ENCODE measurements at regions not wholly inside any gene's neighbourhood (a gene's known extent, or its start where the extent isn't known, plus 50 kb on each side); places are given as distances from the start of the nearest gene placed in this dataset.

DNA sequence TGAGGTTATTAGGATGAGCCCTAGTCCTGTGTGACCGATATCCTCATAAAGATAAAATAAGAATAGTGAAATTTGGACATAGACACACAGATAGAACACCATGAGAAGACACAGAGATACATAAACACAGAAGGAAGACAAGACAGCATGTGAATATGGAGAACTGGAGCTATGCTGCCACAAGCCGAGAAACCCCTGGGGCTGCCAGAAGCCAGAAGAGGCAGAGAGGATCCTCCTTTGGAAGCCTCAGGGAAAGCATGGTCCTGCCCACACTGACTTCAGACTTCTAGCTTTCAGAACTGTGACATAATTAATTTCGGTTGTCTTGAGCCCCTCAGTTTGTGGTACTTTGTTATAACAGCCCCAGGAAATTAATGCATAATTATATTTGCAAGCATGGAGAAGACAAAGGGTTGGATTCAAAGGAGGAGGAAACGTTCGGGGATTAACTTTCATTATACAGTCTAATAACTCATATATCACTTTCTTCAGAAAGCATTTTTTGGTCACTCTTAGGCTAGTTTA lies 1501.8 kb upstream of the FLRT2 start:
- Mint-ChIP-seq H3K4me3 (no peak overlapping the region), H3K27me3 (no peaks in the 10 kb centered on the region), H3K36me3 (ENCODE audit: low read depth) (no peaks in the 10 kb centered on the region), H3K27ac (no peak overlapping the region), H3K9me3 (peaks cover 9% of the 10 kb centered on the region), H3K4me1 (no peaks in the 10 kb centered on the region)
- DNase-seq: no peak
- intact Hi-C loops (cut with micrococcal nuclease): no loop called here

DNA sequence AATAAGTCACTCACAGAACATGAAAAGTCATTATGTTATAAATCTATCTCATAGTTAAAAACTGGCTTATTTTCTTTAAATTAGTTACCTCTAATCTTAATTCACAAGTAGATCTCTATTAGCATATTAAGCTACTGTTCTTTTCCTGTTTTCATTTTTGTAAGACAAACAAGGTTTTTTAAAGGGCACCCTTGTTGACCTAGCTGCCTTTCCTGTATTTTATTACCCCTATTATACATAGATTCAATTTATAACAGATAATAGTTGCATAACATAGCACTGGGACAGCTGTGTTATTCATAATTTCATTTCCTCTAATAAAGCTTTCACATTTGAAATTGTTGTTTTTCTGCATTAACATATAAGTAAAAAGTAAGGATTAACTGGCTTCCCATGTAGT lies 1500.7 kb upstream of the FLRT2 start:
- DNase-seq: no peak
- H3K4me1 Mint-ChIP-seq: no peaks in the 10 kb centered on the region
- intact Hi-C loops (cut with micrococcal nuclease): no loop called here
- H3K9me3 Mint-ChIP-seq: no peaks in the 10 kb centered on the region
- no peak overlapping the region for H3K4me3 Mint-ChIP-seq
- no peak overlapping the region for H3K27ac Mint-ChIP-seq
- no peaks in the 10 kb centered on the region for H3K36me3 Mint-ChIP-seq (ENCODE audit: low read depth)
- no peaks in the 10 kb centered on the region for H3K27me3 Mint-ChIP-seq

GRCh38 chr14:84029720-84030119 lies 1500.2 kb upstream of the FLRT2 start:
- H3K4me3 Mint-ChIP-seq: no peak overlapping the region
- no peaks in the 10 kb centered on the region for H3K27me3 Mint-ChIP-seq
- H3K4me1 Mint-ChIP-seq: no peaks in the 10 kb centered on the region
- no peak overlapping the region for H3K27ac Mint-ChIP-seq
- intact Hi-C loops (cut with micrococcal nuclease): no loop called here
- H3K36me3 Mint-ChIP-seq (ENCODE audit: low read depth): no peaks in the 10 kb centered on the region
- no peaks in the 10 kb centered on the region for H3K9me3 Mint-ChIP-seq
- no peak for DNase-seq

GRCh38 chr14:84036840-84037239 lies 1493.1 kb upstream of the FLRT2 start:
- Mint-ChIP-seq H3K27me3 (no peaks in the 10 kb centered on the region), H3K4me1 (no peaks in the 10 kb centered on the region), H3K9me3 (peaks cover 11% of the 10 kb centered on the region), H3K27ac (no peak overlapping the region), H3K4me3 (no peak overlapping the region), H3K36me3 (ENCODE audit: low read depth) (no peaks in the 10 kb centered on the region)
- intact Hi-C loops (cut with micrococcal nuclease): no loop called here
- no peak for DNase-seq

GRCh38 chr14:84037593-84037992 lies 1492.4 kb upstream of the FLRT2 start:
- intact Hi-C loops (cut with micrococcal nuclease): no loop called here
- H3K4me3 Mint-ChIP-seq: no peak overlapping the region
- H3K27me3 Mint-ChIP-seq: no peaks in the 10 kb centered on the region

GRCh38 chr14:84040101-84040500 lies 1489.8 kb upstream of the FLRT2 start:
- DNase-seq: no peak
- H3K36me3 Mint-ChIP-seq (ENCODE audit: low read depth): no peaks in the 10 kb centered on the region
- peaks cover 11% of the 10 kb centered on the region for H3K9me3 Mint-ChIP-seq
- no peak overlapping the region for H3K27ac Mint-ChIP-seq
- intact Hi-C loops (cut with micrococcal nuclease): no loop called here
- no peaks in the 10 kb centered on the region for H3K27me3 Mint-ChIP-seq
- H3K4me1 Mint-ChIP-seq: no peaks in the 10 kb centered on the region
- no peak overlapping the region for H3K4me3 Mint-ChIP-seq

More at GRCh38 chr14:84037593-84037992, 1492.4 kb upstream of the FLRT2 start:
- H3K36me3 Mint-ChIP-seq (ENCODE audit: low read depth): no peaks in the 10 kb centered on the region
- DNase-seq: no peak
- no peak overlapping the region for H3K27ac Mint-ChIP-seq
- H3K4me1 Mint-ChIP-seq: no peaks in the 10 kb centered on the region
- peaks cover 11% of the 10 kb centered on the region for H3K9me3 Mint-ChIP-seq

- no peak overlapping the region for H3K4me3 Mint-ChIP-seq
- intact Hi-C loops (cut with micrococcal nuclease): no loop called here
Observed at GRCh38 chr14:84041421-84041820, 1488.5 kb upstream of the FLRT2 start.

GRCh38 chr14:84042992-84043391 lies 1487.0 kb upstream of the FLRT2 start:
- DNase-seq: no peak
- Mint-ChIP-seq H3K27ac (no peak overlapping the region), H3K4me1 (no peaks in the 10 kb centered on the region), H3K9me3 (peaks cover 4% of the 10 kb centered on the region), H3K27me3 (no peaks in the 10 kb centered on the region), H3K36me3 (ENCODE audit: low read depth) (no peaks in the 10 kb centered on the region), H3K4me3 (no peak overlapping the region)
- intact Hi-C loops (cut with micrococcal nuclease): no loop called here

More at GRCh38 chr14:84041421-84041820, 1488.5 kb upstream of the FLRT2 start:
- Mint-ChIP-seq H3K36me3 (ENCODE audit: low read depth) (no peaks in the 10 kb centered on the region), H3K9me3 (peaks cover 11% of the 10 kb centered on the region), H3K27me3 (no peaks in the 10 kb centered on the region), H3K4me1 (no peaks in the 10 kb centered on the region), H3K27ac (no peak overlapping the region)
- no peak for DNase-seq

GRCh38 chr14:84064316-84065125 lies 1465.4 kb upstream of the FLRT2 start:
- H3K4me3 Mint-ChIP-seq: no peak overlapping the region
- no peaks in the 10 kb centered on the region for H3K36me3 Mint-ChIP-seq (ENCODE audit: low read depth)
- peaks cover 3% of the 10 kb centered on the region for H3K9me3 Mint-ChIP-seq
- H3K4me1 Mint-ChIP-seq: no peaks in the 10 kb centered on the region
- intact Hi-C loops (cut with micrococcal nuclease): no loop called here
- no peak for DNase-seq
- no peak overlapping the region for H3K27ac Mint-ChIP-seq
- no peaks in the 10 kb centered on the region for H3K27me3 Mint-ChIP-seq

DNA sequence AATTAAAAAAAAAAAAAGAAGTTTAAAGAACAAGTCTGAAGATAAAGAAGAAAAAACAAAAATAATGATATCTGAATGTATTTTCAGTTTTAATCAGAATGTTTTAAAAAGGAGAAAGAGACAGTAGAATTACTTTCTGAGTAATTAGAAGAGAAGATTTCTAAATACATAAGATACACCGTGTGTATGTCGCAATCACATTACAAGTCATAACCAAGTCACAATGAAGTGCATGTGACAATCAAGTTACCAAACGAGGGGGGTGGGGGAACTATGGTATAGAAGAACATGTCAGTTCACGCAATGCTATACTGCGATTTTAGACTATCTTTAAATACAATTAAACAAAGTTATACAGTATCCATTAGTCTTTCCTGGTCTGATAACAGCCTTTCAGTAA lies 1464.1 kb upstream of the FLRT2 start:
- H3K27ac Mint-ChIP-seq: no peak overlapping the region
- no peaks in the 10 kb centered on the region for H3K36me3 Mint-ChIP-seq (ENCODE audit: low read depth)
- peaks cover 3% of the 10 kb centered on the region for H3K9me3 Mint-ChIP-seq
- DNase-seq: no peak
- H3K4me3 Mint-ChIP-seq: no peak overlapping the region
- H3K4me1 Mint-ChIP-seq: no peaks in the 10 kb centered on the region
- intact Hi-C loops (cut with micrococcal nuclease): no loop called here
- no peaks in the 10 kb centered on the region for H3K27me3 Mint-ChIP-seq

DNA sequence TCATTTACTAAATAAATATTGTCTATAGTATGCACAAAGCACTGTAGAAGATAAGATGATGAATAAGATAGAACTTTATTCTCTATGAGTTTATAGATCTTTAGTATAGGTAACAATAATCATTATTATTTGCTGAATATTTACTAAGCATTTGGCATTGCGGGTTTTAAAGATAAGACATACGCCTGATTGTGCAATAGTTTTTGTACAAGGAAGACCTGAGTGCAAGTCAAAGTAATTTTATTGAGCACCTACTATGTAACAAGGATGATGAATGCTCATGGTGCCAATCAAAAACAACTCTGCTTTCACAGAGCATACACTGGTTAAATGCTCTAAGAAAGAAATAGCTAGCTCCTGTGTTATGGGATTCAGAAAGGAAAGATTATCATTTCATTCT lies 1461.7 kb upstream of the FLRT2 start:
- no peaks in the 10 kb centered on the region for H3K36me3 Mint-ChIP-seq (ENCODE audit: low read depth)
- DNase-seq: no peak
- H3K4me3 Mint-ChIP-seq: no peak overlapping the region
- no peaks in the 10 kb centered on the region for H3K27me3 Mint-ChIP-seq
- H3K27ac Mint-ChIP-seq: no peak overlapping the region
- peaks cover 3% of the 10 kb centered on the region for H3K9me3 Mint-ChIP-seq
- H3K4me1 Mint-ChIP-seq: no peaks in the 10 kb centered on the region
- intact Hi-C loops (cut with micrococcal nuclease): no loop called here

DNA sequence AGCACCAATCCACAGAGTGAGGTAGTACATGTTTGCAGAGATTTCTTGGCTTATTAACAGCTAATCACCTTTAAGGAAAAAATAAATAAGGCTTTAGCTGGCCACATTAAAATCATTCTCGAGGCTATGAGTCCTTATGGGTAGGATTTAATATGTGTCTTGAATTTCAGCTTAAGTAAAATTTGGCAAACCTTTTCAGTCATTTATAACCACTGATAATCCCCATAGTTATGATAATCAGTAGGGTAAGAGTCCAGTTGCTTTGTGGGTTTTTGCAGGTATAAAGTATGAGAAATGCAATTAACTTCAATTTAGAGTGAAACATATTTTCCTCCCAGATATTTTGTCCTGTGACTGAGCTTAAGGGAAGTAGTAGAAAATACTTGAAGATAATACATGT lies 1458.9 kb upstream of the FLRT2 start:
- no peaks in the 10 kb centered on the region for H3K27me3 Mint-ChIP-seq
- peaks cover 6% of the 10 kb centered on the region for H3K9me3 Mint-ChIP-seq
- H3K4me1 Mint-ChIP-seq: no peaks in the 10 kb centered on the region
- no peaks in the 10 kb centered on the region for H3K36me3 Mint-ChIP-seq (ENCODE audit: low read depth)
- no peak overlapping the region for H3K4me3 Mint-ChIP-seq
- DNase-seq: no peak
- H3K27ac Mint-ChIP-seq: no peak overlapping the region
- intact Hi-C loops (cut with micrococcal nuclease): no loop called here

DNA sequence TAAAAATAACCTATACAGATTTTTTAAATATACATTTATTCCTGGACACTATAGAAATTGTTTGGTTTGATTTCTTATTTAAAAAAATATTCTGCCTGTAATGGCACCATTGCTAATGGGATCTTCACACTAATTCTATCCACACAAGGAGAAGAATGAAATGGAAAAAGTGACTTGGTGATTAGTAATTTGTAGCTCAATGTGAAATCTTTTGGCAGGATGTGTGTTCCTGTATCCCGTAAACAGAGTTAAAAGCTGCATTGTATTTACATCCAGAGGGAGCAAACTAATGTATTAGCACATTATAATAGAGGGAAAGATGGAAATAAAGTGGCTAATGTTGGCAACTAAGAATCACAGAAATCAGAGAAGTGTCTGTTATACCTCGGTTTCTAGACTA lies 1455.3 kb upstream of the FLRT2 start:
- H3K27me3 Mint-ChIP-seq: no peaks in the 10 kb centered on the region
- intact Hi-C loops (cut with micrococcal nuclease): no loop called here
- no peak overlapping the region for H3K4me3 Mint-ChIP-seq
- DNase-seq: no peak
- no peaks in the 10 kb centered on the region for H3K4me1 Mint-ChIP-seq
- H3K9me3 Mint-ChIP-seq: peaks cover 4% of the 10 kb centered on the region
- H3K36me3 Mint-ChIP-seq (ENCODE audit: low read depth): no peaks in the 10 kb centered on the region
- no peak overlapping the region for H3K27ac Mint-ChIP-seq

GRCh38 chr14:84080944-84081343 lies 1449.0 kb upstream of the FLRT2 start:
- Mint-ChIP-seq H3K4me3 (no peak overlapping the region), H3K36me3 (ENCODE audit: low read depth) (no peaks in the 10 kb centered on the region), H3K27me3 (no peaks in the 10 kb centered on the region), H3K4me1 (no peaks in the 10 kb centered on the region), H3K9me3 (no peaks in the 10 kb centered on the region), H3K27ac (no peak overlapping the region)
- DNase-seq: no peak
- intact Hi-C loops (cut with micrococcal nuclease): no loop called here
